Skeletal muscle tissue (tissue), 3 donors: ENCODE measurements at regions not wholly inside any gene's neighbourhood (a gene's known extent, or its start where the extent isn't known, plus 50 kb on each side); places are given as distances from the start of the nearest gene placed in this dataset.
"Not testable (repeated sequence)": the region's sequence is repeated elsewhere in the genome, so short reads cannot be mapped to it uniquely, and the experiment has no call there.

Experiments used
- H3K27ac ChIP-seq: one replicate; pipeline ENCODE4 v1.7.0; 2013; ENCODE audit warnings: mild to moderate bottlenecking, low read depth, low read length, inconsistent platforms
- H3K27me3 ChIP-seq, 3 donors: one replicate each; pipeline ENCODE4 v1.7.0; 2013; ENCODE audit warnings: low read length in 3 of 3; ENCODE audit not compliant: control insufficient read depth in 3 of 3, insufficient read depth in 3 of 3
- H3K36me3 ChIP-seq, 3 donors: one replicate each; pipeline ENCODE4 v1.7.0; 2013; ENCODE audit warnings: low read length in 3 of 3; ENCODE audit not compliant: control insufficient read depth in 3 of 3, insufficient read depth in 3 of 3
- H3K4me1 ChIP-seq, 3 donors: one replicate each; pipeline ENCODE4 v1.7.0; 2013; ENCODE audit warnings: low read length in 3 of 3, mild to moderate bottlenecking in 3 of 3; ENCODE audit not compliant: control insufficient read depth in 3 of 3, insufficient read depth in 3 of 3
- H3K4me3 ChIP-seq, 3 donors: one replicate each; pipeline ENCODE4 v1.7.0; 2013; ENCODE audit warnings: low read length in 3 of 3
- H3K9ac ChIP-seq, 3 donors: one replicate each; pipeline ENCODE4 v1.7.0; 2013; ENCODE audit warnings: low read length in 3 of 3, mild to moderate bottlenecking in 3 of 3, moderate library complexity in 2 of 3, low read depth in 1 of 3
- H3K9me3 ChIP-seq, 3 donors: one replicate each; pipeline ENCODE4 v1.7.0; 2013; ENCODE audit warnings: low read length in 3 of 3; ENCODE audit not compliant: control insufficient read depth in 3 of 3
- donor health status: Osteomylitis.

- Histone ChIP-seq H3K36me3 (no peaks in the 10 kb centered on the region), H3K27ac (no peak overlapping the region), H3K27me3 (no peaks in the 10 kb centered on the region), H3K9ac (no peak overlapping the region), H3K4me3 (no peak overlapping the region), H3K9me3 (no peaks in the 10 kb centered on the region), H3K4me1 (no peaks in the 10 kb centered on the region)
These were observed 761.0 kb downstream of the EPHA4 start for GRCh38 chr2:220811115-220811514.

GRCh38 chr2:220811952-220812570 lies 760.0 kb downstream of the EPHA4 start:
- Histone ChIP-seq H3K27ac (no peak overlapping the region), H3K4me3 (no peak overlapping the region), H3K9me3 (no peaks in the 10 kb centered on the region), H3K27me3 (no peaks in the 10 kb centered on the region), H3K36me3 (no peaks in the 10 kb centered on the region), H3K9ac (no peak overlapping the region), H3K4me1 (no peaks in the 10 kb centered on the region)

GRCh38 chr2:220814441-220814840 lies 757.7 kb downstream of the EPHA4 start:
- Histone ChIP-seq H3K9ac (no peak overlapping the region), H3K4me1 (no peaks in the 10 kb centered on the region), H3K36me3 (no peaks in the 10 kb centered on the region), H3K27me3 (no peaks in the 10 kb centered on the region), H3K4me3 (no peak overlapping the region), H3K9me3 (no peaks in the 10 kb centered on the region), H3K27ac (no peak overlapping the region)

GRCh38 chr2:220815698-220816097 lies 756.4 kb downstream of the EPHA4 start:
- Histone ChIP-seq H3K27ac (no peak overlapping the region), H3K9me3 (no peaks in the 10 kb centered on the region), H3K4me1 (no peaks in the 10 kb centered on the region)

GRCh38 chr2:220821683-220822082 lies 750.4 kb downstream of the EPHA4 start:
- Histone ChIP-seq H3K9me3 (no peaks in the 10 kb centered on the region), H3K27ac (no peak overlapping the region), H3K27me3 (no peaks in the 10 kb centered on the region), H3K4me3 (no peak overlapping the region), H3K36me3 (no peaks in the 10 kb centered on the region), H3K4me1 (no peaks in the 10 kb centered on the region), H3K9ac (no peak overlapping the region)

More at GRCh38 chr2:220815698-220816097, 756.4 kb downstream of the EPHA4 start:
- Histone ChIP-seq H3K4me3 (no peak overlapping the region), H3K27me3 (no peaks in the 10 kb centered on the region), H3K9ac (no peak overlapping the region), H3K36me3 (no peaks in the 10 kb centered on the region)

GRCh38 chr2:220823590-220823989 lies 748.5 kb downstream of the EPHA4 start:
- not testable (repeated sequence) for H3K4me1 ChIP-seq, H3K36me3 ChIP-seq, H3K9me3 ChIP-seq, H3K27me3 ChIP-seq, H3K4me3 ChIP-seq, H3K9ac ChIP-seq, H3K27ac ChIP-seq

- Histone ChIP-seq H3K4me1 (no peaks in the 10 kb centered on the region), H3K9ac (no peak overlapping the region), H3K27ac (no peak overlapping the region), H3K36me3 (no peaks in the 10 kb centered on the region), H3K4me3 (no peak overlapping the region), H3K27me3 (no peaks in the 10 kb centered on the region), H3K9me3 (no peaks in the 10 kb centered on the region)
These were observed 738.7 kb downstream of the EPHA4 start for GRCh38 chr2:220833446-220833845.

- H3K9me3 ChIP-seq, result no peaks in the 10 kb centered on the region
- H3K9ac ChIP-seq, result no peak overlapping the region
- H3K36me3 ChIP-seq, result no peaks in the 10 kb centered on the region
- H3K27me3 ChIP-seq, result no peaks in the 10 kb centered on the region
- no peaks in the 10 kb centered on the region for H3K4me1 ChIP-seq
- no peak overlapping the region for H3K4me3 ChIP-seq
- H3K27ac ChIP-seq, result no peak overlapping the region
These were observed 736.5 kb downstream of the EPHA4 start for GRCh38 chr2:220835583-220835982.

GRCh38 chr2:220837226-220837625 lies 734.9 kb downstream of the EPHA4 start:
- H3K27ac ChIP-seq, result no peak overlapping the region
- H3K4me1 ChIP-seq, result no peaks in the 10 kb centered on the region
- H3K27me3 ChIP-seq, result no peaks in the 10 kb centered on the region
- no peak overlapping the region for H3K4me3 ChIP-seq
- H3K9me3 ChIP-seq, result no peaks in the 10 kb centered on the region
- no peaks in the 10 kb centered on the region for H3K36me3 ChIP-seq
- H3K9ac ChIP-seq, result no peak overlapping the region

- no peak overlapping the region for H3K9ac ChIP-seq
- H3K4me1 ChIP-seq, result no peaks in the 10 kb centered on the region
- no peak overlapping the region for H3K4me3 ChIP-seq
- no peak overlapping the region for H3K27ac ChIP-seq
- no peaks in the 10 kb centered on the region for H3K27me3 ChIP-seq
- no peaks in the 10 kb centered on the region for H3K36me3 ChIP-seq
- H3K9me3 ChIP-seq, result no peaks in the 10 kb centered on the region
These were observed 729.0 kb downstream of the EPHA4 start for GRCh38 chr2:220842901-220843665.
